LNCAP (cell line): ENCODE measurements at regions not wholly inside any gene's neighbourhood (a gene's known extent, or its start where the extent isn't known, plus 50 kb on each side); places are given as distances from the start of the nearest gene placed in this dataset.

Experiments
- CTCF ChIP-seq: fragments of 450-650 bp; IDR thresholded peaks from 2 replicates; pipeline ENCODE4 v1.5.1; 2017; ENCODE audit warnings: mild to moderate bottlenecking

- TF ChIP-seq CTCF, result no peak
Observed at GRCh38 chr2:12807907-12808810, 91.4 kb downstream of the TRIB2 start.

- TF ChIP-seq CTCF, result no peak
Observed at GRCh38 chr2:12809526-12809925, 92.8 kb downstream of the TRIB2 start.

- no peak for TF ChIP-seq CTCF
Observed at GRCh38 chr2:12811916-12812315, 95.2 kb downstream of the TRIB2 start.

- TF ChIP-seq CTCF, result no peak
Observed at GRCh38 chr2:12813166-12813565, 96.4 kb downstream of the TRIB2 start.

- TF ChIP-seq CTCF, result no peak
Observed at GRCh38 chr2:12816379-12817306, 99.9 kb downstream of the TRIB2 start.

- TF ChIP-seq CTCF, result no peak
Observed at GRCh38 chr2:12817870-12818269, 101.1 kb downstream of the TRIB2 start.

GRCh38 chr2:12818416-12819102, 101.8 kb downstream of the TRIB2 start:
- no peak for TF ChIP-seq CTCF
